ENCODE measurements at regions not wholly inside any gene's neighbourhood (a gene's known extent, or its start where the extent isn't known, plus 50 kb on each side); places are given as distances from the start of the nearest gene placed in this dataset.
"Not testable (repeated sequence)": the region's sequence is repeated elsewhere in the genome, so short reads cannot be mapped to it uniquely, and the experiment has no call there.

DNA sequence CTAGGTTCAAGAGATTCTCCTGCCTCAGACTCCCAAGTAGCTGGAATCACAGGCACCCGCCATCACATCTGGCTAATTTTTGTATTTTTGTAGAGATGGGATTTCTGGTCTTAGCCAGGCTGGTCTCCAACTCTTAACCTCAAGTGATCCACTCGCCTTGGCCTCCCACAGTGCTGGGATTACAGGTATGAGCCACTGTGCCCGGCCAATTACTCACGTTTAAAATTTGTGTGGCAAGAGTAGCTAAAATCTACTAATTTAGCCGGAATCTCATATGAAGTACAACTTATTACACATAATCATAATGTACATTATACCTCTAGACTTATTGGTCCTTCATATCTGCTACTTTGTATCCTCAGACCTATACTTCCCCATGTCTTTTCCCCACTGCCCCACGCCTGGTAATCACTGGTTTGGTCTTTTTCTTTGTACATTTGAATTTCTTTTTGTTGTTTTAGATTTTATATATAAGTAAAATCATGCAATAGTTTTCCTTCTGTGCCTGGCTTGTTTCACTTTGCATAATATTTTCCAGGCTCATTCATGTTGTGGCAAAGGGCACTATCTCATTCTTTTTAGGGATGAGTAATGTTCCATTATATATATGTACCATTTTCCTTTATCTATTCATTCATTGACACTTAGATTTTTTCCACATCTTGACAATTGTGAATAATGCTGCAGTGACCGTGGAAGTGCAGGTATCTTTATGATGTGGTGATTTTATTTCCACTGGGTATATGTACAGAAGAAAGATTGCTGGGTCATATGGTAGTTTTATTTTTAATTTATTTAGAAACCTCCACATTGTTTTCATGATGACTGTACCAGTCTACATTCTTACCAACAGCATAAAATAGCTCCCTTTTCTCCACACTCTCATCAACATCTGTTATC lies 605.0 kb upstream of the CBLB start:
- no peak overlapping the region for H3K4me3 ChIP-seq (replicated peaks in 1 of 3)
- intact Hi-C loops (cut with DNase I), result no loop called here
- no peak for DNase-seq
- no peaks in the 10 kb centered on the region for H3K9me3 ChIP-seq
- TF ChIP-seq POLR2A (IDR thresholded peaks at IDR 0.05), result no peak
- H3K36me3 ChIP-seq, result no peaks in the 10 kb centered on the region
- H3K27me3 ChIP-seq, result no peaks in the 10 kb centered on the region
- H3K4me1 ChIP-seq, result no peaks in the 10 kb centered on the region
- 91 to 93% methylated on average over 7 of the region's 7 CpGs for WGBS, 2 donors
- H3K27ac ChIP-seq, result no peak overlapping the region

DNA sequence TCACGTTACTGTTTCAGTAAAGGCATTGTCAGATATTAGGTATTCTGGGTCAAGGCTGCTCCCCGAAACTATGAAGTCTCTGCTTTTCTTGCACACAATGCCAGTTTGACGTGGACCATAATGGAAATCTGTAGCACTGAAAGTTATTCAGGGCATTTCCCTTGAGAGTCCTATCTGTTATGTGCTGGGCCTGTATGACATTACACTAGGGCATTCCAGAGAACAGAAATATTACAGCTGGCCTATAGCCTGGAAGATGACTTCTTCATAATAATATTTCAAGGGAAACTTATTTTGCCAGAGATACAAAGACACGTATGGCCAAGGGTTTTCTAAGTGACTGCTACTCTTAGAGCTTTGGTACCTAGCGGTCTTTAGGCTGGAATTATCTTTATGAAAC lies 613.6 kb upstream of the CBLB start:
- no peaks in the 10 kb centered on the region for H3K36me3 ChIP-seq
- H3K9me3 ChIP-seq, result no peaks in the 10 kb centered on the region
- no peak for TF ChIP-seq POLR2A (IDR thresholded peaks at IDR 0.05)
- TF ChIP-seq, protein P1, sequence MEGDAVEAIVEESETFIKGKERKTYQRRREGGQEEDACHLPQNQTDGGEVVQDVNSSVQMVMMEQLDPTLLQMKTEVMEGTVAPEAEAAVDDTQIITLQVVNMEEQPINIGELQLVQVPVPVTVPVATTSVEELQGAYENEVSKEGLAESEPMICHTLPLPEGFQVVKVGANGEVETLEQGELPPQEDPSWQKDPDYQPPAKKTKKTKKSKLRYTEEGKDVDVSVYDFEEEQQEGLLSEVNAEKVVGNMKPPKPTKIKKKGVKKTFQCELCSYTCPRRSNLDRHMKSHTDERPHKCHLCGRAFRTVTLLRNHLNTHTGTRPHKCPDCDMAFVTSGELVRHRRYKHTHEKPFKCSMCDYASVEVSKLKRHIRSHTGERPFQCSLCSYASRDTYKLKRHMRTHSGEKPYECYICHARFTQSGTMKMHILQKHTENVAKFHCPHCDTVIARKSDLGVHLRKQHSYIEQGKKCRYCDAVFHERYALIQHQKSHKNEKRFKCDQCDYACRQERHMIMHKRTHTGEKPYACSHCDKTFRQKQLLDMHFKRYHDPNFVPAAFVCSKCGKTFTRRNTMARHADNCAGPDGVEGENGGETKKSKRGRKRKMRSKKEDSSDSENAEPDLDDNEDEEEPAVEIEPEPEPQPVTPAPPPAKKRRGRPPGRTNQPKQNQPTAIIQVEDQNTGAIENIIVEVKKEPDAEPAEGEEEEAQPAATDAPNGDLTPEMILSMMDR (IDR thresholded peaks at IDR 0.05), result no peak
- no peaks in the 10 kb centered on the region for H3K4me1 ChIP-seq
- H3K27ac ChIP-seq, result no peak overlapping the region
- no peak overlapping the region for H3K4me3 ChIP-seq (replicated peaks in 1 of 3)
- intact Hi-C loops (cut with DNase I), result no loop called here
- DNase-seq, result no peak
- WGBS, 2 donors, result 81 to 86% methylated on average over 5 of the region's 5 CpGs
- no peaks in the 10 kb centered on the region for H3K27me3 ChIP-seq

DNA sequence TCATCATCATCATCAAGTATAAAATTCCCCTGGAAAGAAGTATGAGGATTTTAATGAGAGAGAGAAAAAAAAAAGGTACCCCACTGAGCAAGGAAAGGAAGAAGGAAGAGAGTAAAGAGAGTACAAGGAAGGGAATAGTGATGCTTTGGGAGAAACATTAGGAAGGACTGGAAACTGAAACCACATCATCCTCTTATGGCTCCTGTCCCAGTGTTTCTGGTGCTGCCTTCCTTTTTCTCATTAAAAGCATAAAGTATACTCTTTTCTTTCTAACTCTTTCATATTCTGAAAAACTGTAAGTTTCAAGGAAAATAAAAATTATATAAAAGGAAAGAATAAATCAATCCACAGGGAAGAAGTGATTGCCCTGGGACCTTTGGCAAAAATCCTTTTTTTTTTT lies 616.4 kb upstream of the CBLB start:
- no peak overlapping the region for H3K4me3 ChIP-seq (replicated peaks in 1 of 3)
- TF ChIP-seq POLR2A (IDR thresholded peaks at IDR 0.05), result no peak
- TF ChIP-seq, protein P1 (IDR thresholded peaks at IDR 0.05), result no peak
- H3K36me3 ChIP-seq, result no peaks in the 10 kb centered on the region
- no peaks in the 10 kb centered on the region for H3K27me3 ChIP-seq
- intact Hi-C loops (cut with DNase I), result no loop called here
- no peaks in the 10 kb centered on the region for H3K4me1 ChIP-seq
- no peak overlapping the region for H3K27ac ChIP-seq
- H3K9me3 ChIP-seq, result no peaks in the 10 kb centered on the region
- DNase-seq, result no peak

- Histone ChIP-seq H3K36me3 (no peaks in the 10 kb centered on the region), H3K4me1 (no peaks in the 10 kb centered on the region), H3K27ac (no peak overlapping the region), H3K9me3 (no peaks in the 10 kb centered on the region), H3K4me3 (replicated peaks in 1 of 3) (no peak overlapping the region), H3K27me3 (no peaks in the 10 kb centered on the region)
- DNase-seq, result no peak
- 57 to 61% methylated on average over 3 of the region's 3 CpGs for WGBS, 2 donors
- TF ChIP-seq, protein P1 (IDR thresholded peaks at IDR 0.05), result no peak
- no peak for TF ChIP-seq POLR2A (IDR thresholded peaks at IDR 0.05)
- intact Hi-C loops (cut with DNase I), result no loop called here
Observed at GRCh38 chr3:106485802-106486201, 617.0 kb upstream of the CBLB start.

DNA sequence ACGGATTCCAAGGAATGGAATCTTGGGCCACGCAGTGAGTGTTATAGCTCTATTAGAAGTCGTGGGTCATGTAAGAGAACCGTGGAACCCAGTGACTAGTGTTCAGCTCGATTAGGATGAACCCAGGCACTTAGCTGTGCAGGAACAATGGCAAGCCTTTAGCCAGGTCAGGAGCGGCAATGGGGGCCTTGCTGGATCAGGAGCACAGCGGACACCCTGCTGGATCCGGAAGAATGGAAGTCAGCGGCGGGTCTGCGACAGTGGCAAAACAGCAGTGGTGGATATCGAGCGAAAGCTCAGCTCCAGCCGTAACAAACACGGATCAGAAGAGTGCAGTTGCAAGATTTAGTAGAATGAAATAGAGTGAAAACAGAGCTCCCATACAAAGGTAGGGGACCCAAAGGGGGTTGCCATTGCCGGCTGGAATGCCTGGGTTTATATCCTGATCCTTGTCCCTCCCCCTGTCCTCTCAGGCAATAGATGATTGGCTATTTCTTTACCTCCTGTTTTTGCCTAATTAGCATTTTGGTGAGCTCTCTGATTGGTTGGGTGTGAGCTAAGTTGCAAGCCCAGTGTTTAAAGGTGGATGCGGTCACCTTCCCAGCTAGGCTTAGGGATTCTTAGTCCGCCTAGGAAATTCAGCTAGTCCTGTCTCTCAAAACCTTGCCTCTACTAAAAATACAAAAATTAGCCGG lies 618.3 kb upstream of the CBLB start:
- 96% methylated on average over 19 of the region's 19 CpGs for WGBS, 2 donors
- DNase-seq; H3K27ac ChIP-seq; intact Hi-C loops (cut with DNase I); H3K4me3 ChIP-seq (replicated peaks in 1 of 3); H3K36me3 ChIP-seq; H3K27me3 ChIP-seq; H3K9me3 ChIP-seq; H3K4me1 ChIP-seq: not testable (repeated sequence)

GRCh38 chr3:106488331-106488730 lies 619.5 kb upstream of the CBLB start:
- no peak overlapping the region for H3K27ac ChIP-seq
- intact Hi-C loops (cut with DNase I), result no loop called here
- H3K4me1 ChIP-seq, result no peaks in the 10 kb centered on the region
- H3K36me3 ChIP-seq, result no peaks in the 10 kb centered on the region
- H3K4me3 ChIP-seq (replicated peaks in 1 of 3), result no peak overlapping the region
- WGBS, 2 donors, result 71 to 74% methylated on average over 6 of the region's 6 CpGs
- no peak for TF ChIP-seq POLR2A (IDR thresholded peaks at IDR 0.05)
- TF ChIP-seq, protein P1 (IDR thresholded peaks at IDR 0.05), result no peak
- H3K9me3 ChIP-seq, result no peaks in the 10 kb centered on the region
- DNase-seq, result no peak
- H3K27me3 ChIP-seq, result no peaks in the 10 kb centered on the region
